ENCODE measurements at regions not wholly inside any gene's neighbourhood (a gene's known extent, or its start where the extent isn't known, plus 50 kb on each side); places are given as distances from the start of the nearest gene placed in this dataset.
A peak's percentile ranks its signal among the peaks of the same experiment; 100 is the strongest.
"Not testable (repeated sequence)": the region's sequence is repeated elsewhere in the genome, so short reads cannot be mapped to it uniquely, and the experiment has no call there.

- DNase-seq = no peak
These were observed 50.6 kb upstream of the RNF182 start for GRCh38 chr6:13874191-13874549.

- peak; percentile 92 for DNase-seq
These were observed 51.2 kb upstream of the RNF182 start for GRCh38 chr6:13873288-13874190.

GRCh38 chr6:13872681-13873080 lies 52.1 kb upstream of the RNF182 start:
- DNase-seq = no peak

GRCh38 chr6:13872006-13872405 lies 52.7 kb upstream of the RNF182 start:
- not testable (repeated sequence) for DNase-seq

GRCh38 chr6:13870214-13870830 lies 54.4 kb upstream of the RNF182 start:
- DNase-seq = no peak

- DNase-seq = no peak
These were observed 53.9 kb upstream of the MCUR1 start for GRCh38 chr6:13868236-13868635.

GRCh38 chr6:13866301-13866700 lies 51.9 kb upstream of the MCUR1 start:
- peak; percentile 47 for DNase-seq

- no peak for DNase-seq
These were observed 50.8 kb upstream of the MCUR1 start for GRCh38 chr6:13865141-13865540.

- not testable (repeated sequence) for DNase-seq
These were observed 50.3 kb upstream of the MCUR1 start for GRCh38 chr6:13864669-13865068.
